GM06990 (cell line): ENCODE measurements at regions not wholly inside any gene's neighbourhood (a gene's known extent, or its start where the extent isn't known, plus 50 kb on each side); places are given as distances from the start of the nearest gene placed in this dataset.
A peak's percentile ranks its signal among the peaks of the same experiment; 100 is the strongest.

ENCODE experiments used
- DNase-seq: peaks from one replicate; pipeline ENCODE4 v3.0.0-alpha.2; 2011; ENCODE audit not compliant: insufficient read length; ENCODE audit errors: extremely low read depth
- H3K27me3 ChIP-seq: replicated peaks from 2 replicates; pipeline ENCODE4 v1.6.0; 2011; ENCODE audit warnings: low read length; ENCODE audit not compliant: control insufficient read depth, insufficient read depth
- H3K36me3 ChIP-seq: 2 replicates; pipeline ENCODE4 v1.5.1; 2011; ENCODE audit warnings: low read length; ENCODE audit not compliant: control insufficient read depth, insufficient read depth
- H3K4me3 ChIP-seq: replicated peaks from 2 replicates; pipeline ENCODE4 v1.5.1; 2011; ENCODE audit warnings: low read depth, mild to moderate bottlenecking, control low read depth, low read length
- TF ChIP-seq, protein P1 (sequence below): IDR thresholded peaks from 2 replicates; pipeline ENCODE4 v1.5.1; 2011; ENCODE audit warnings: low read length, control low read depth, mild to moderate bottlenecking, inconsistent platforms; ENCODE audit not compliant: insufficient read depth, poor library complexity, severe bottlenecking

DNA sequence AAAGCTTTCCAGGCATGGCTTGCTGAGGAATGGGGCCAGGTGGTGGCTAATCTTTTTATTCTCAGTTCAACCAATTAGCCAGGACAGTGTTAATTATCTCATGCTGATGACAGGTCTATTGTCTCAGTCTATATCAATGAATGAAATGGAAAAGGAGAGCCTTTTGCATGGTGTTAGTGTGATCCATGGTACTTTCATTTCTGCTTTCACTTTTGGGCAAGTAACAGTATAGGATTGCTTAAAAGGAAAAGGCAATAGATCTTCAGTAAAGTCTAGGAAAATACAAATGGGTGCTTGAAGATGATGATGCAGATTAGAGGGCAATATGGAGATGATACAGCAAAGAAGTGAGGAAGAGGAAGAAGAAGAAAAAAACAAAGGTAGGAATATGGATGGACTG lies 430.3 kb downstream of the TFAP2A start:
- no peak overlapping the region for H3K4me3 ChIP-seq
- DNase-seq = peak; percentile 9
- H3K27me3 ChIP-seq = no peaks in the 10 kb centered on the region
- TF ChIP-seq, protein P1, sequence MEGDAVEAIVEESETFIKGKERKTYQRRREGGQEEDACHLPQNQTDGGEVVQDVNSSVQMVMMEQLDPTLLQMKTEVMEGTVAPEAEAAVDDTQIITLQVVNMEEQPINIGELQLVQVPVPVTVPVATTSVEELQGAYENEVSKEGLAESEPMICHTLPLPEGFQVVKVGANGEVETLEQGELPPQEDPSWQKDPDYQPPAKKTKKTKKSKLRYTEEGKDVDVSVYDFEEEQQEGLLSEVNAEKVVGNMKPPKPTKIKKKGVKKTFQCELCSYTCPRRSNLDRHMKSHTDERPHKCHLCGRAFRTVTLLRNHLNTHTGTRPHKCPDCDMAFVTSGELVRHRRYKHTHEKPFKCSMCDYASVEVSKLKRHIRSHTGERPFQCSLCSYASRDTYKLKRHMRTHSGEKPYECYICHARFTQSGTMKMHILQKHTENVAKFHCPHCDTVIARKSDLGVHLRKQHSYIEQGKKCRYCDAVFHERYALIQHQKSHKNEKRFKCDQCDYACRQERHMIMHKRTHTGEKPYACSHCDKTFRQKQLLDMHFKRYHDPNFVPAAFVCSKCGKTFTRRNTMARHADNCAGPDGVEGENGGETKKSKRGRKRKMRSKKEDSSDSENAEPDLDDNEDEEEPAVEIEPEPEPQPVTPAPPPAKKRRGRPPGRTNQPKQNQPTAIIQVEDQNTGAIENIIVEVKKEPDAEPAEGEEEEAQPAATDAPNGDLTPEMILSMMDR = no peak
- H3K36me3 ChIP-seq = no peaks in the 10 kb centered on the region

DNA sequence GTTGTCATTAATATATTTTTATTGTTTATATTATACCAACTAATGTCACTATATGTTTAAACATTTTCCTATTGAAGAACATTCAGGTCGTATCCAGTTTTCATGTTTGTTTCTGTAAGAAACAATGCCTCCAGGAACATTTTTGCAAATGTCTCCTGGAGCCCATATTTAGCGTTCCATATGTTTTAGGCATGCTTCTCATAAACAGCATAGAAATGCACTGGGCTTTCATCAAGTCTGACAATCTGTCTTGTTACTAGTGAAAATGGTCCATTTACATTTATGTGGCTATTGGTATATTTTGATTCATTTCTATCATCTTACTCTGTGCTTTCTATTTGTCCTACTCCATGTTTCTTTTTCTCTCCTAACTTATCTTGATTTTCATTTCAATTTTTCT lies 431.7 kb downstream of the TFAP2A start:
- DNase-seq = no peak
- TF ChIP-seq, protein P1 = no peak
- Histone ChIP-seq H3K4me3 (no peak overlapping the region), H3K36me3 (no peaks in the 10 kb centered on the region), H3K27me3 (no peaks in the 10 kb centered on the region)

DNA sequence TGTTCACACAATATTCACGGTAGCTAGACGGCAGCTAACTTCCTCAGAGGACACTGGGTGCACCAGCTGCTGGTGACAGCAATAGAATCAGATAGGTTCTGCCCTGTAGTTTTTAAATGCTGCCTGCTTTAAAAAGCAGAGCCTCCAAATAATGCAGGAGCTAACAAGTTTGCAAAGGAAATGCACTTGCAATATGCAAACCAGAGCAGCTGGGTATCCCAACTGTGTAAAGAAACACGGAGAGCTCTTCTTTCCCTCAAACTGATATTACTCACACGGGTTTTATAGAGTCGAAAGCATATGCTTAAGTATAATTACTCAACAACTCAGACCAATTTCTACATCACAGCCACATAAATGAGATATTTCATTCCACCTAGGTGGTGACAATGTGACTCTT lies 432.7 kb downstream of the TFAP2A start:
- TF ChIP-seq, protein P1 = no peak
- H3K36me3 ChIP-seq = no peaks in the 10 kb centered on the region
- no peaks in the 10 kb centered on the region for H3K27me3 ChIP-seq
- no peak for DNase-seq
- no peak overlapping the region for H3K4me3 ChIP-seq

DNA sequence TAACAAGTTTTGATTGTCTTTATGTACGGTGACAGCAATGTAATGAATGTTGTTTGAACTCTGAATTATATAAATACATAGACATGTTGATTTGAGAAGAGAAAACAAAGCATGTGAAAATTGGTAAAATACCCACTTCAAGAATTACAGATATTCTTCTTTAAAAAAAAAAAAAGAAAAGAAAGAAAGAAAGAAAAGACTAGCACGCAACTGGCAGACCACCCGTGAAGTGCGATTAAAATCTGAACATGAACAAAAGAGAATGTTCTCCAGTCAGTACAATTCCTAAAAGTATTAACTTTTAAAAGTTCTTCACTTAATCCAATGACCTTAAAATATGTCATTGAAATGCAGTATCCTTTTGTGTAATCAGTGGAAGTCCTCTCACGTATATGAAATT lies 434.9 kb downstream of the TFAP2A start:
- DNase-seq = no peak
- Histone ChIP-seq H3K4me3 (no peak overlapping the region), H3K36me3 (no peaks in the 10 kb centered on the region), H3K27me3 (no peaks in the 10 kb centered on the region)
- TF ChIP-seq, protein P1 = no peak

DNA sequence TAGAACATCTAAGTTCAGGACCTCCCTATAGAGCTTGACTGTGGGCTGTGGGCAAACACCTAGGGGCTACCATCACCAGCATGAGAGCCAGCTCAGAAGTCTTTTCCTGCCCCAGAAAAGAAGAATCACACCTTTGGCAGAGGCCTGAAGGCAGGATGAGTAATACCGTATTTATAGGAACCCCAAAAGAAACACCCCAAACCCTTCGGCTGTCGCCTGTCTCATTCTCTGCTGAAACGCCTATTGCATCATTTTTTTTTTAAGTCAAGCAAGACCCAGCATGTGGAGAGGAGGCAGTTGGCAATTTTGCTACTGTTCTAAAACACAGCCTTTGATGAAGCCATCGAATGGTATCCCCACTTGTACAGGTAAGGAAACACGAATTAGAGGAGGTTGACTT lies 436.4 kb downstream of the TFAP2A start:
- no peak for DNase-seq
- Histone ChIP-seq H3K4me3 (no peak overlapping the region), H3K36me3 (no peaks in the 10 kb centered on the region), H3K27me3 (no peaks in the 10 kb centered on the region)
- TF ChIP-seq, protein P1 = no peak

DNA sequence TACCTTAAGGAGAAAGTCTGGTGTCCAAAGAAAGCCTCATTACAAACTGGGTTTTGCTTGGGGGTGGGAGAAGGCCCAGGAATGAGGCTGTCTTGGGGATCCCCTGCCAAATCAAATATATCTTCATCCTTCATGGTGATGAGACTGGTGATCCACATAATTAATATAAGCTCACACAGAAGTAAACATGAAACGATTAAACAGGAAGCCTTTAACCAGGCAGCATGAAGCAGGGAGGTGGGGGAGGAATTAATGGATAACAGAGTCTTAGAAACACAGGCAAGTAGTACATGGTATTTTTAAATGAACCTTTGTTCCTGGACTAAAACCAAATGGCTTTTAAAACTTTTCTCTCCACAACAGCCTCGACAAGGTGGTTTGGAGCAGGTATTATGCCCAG lies 437.5 kb downstream of the TFAP2A start:
- no peaks in the 10 kb centered on the region for H3K27me3 ChIP-seq
- TF ChIP-seq, protein P1 = no peak
- H3K4me3 ChIP-seq = no peak overlapping the region
- DNase-seq = no peak
- no peaks in the 10 kb centered on the region for H3K36me3 ChIP-seq
